Effector memory CD8-positive, alpha-beta T cell (primary cell): ENCODE measurements at regions not wholly inside any gene's neighbourhood (a gene's known extent, or its start where the extent isn't known, plus 50 kb on each side); places are given as distances from the start of the nearest gene placed in this dataset.
"Not testable (repeated sequence)": the region's sequence is repeated elsewhere in the genome, so short reads cannot be mapped to it uniquely, and the experiment has no call there.

ENCODE experiments used
- ATAC-seq: fragments of 150-1000 bp; cut with Tn5 transposase; replicated peaks from 2 replicates; pipeline ENCODE4 v1.10.0; 2021; ENCODE audit warnings: mild to moderate bottlenecking, moderate library complexity
- DNase-seq, 3 experiments: peaks; one replicate each; pipeline ENCODE4 v3.0.0; 2021
- H3K27ac Mint-ChIP-seq, 2 donors: one replicate each; pipeline ENCODE4 v1.8.0; 2022; ENCODE audit warnings: mild to moderate bottlenecking in 2 of 2, mixed read lengths in 2 of 2, moderate library complexity in 2 of 2
- H3K27me3 Mint-ChIP-seq, 2 donors: one replicate each; pipeline ENCODE4 v1.8.0; 2022; ENCODE audit warnings: mixed read lengths in 2 of 2
- H3K36me3 Mint-ChIP-seq: one replicate; pipeline ENCODE4 v1.8.0; 2022; ENCODE audit warnings: mild to moderate bottlenecking, moderate library complexity, mixed read lengths; ENCODE audit not compliant: insufficient read depth
- H3K4me1 Mint-ChIP-seq, 2 donors: one replicate each; pipeline ENCODE4 v1.8.0; 2022; ENCODE audit warnings: low read depth in 2 of 2, mixed read lengths in 2 of 2
- H3K4me3 Mint-ChIP-seq, 2 donors: one replicate each; pipeline ENCODE4 v1.8.0; 2022; ENCODE audit warnings: mild to moderate bottlenecking in 2 of 2, mixed read lengths in 2 of 2, moderate library complexity in 2 of 2
- H3K9me3 Mint-ChIP-seq, 2 donors: one replicate each; pipeline ENCODE4 v1.8.0; 2022; ENCODE audit warnings: mixed read lengths in 2 of 2

GRCh38 chr12:125343649-125344048, 278.4 kb downstream of the AACS start:
- Mint-ChIP-seq H3K9me3 (no peaks in the 10 kb centered on the region), H3K27me3 (peaks cover 24 to 42% of the 10 kb centered on the region in 2 donors), H3K27ac (no peak overlapping the region), H3K36me3 (no peaks in the 10 kb centered on the region), H3K4me3 (no peak overlapping the region), H3K4me1 (no peaks in the 10 kb centered on the region)
- ATAC-seq (no peak), DNase-seq (no peak)

- no peaks in the 10 kb centered on the region for H3K36me3 Mint-ChIP-seq
- no peaks in the 10 kb centered on the region for H3K4me1 Mint-ChIP-seq
- ATAC-seq: no peak
These were observed 281.1 kb downstream of the AACS start for GRCh38 chr12:125346362-125346761.

GRCh38 chr12:125351788-125352187, 286.6 kb downstream of the AACS start:
- ATAC-seq: no peak
- no peaks in the 10 kb centered on the region for H3K36me3 Mint-ChIP-seq
- peaks cover 21 to 42% of the 10 kb centered on the region in 2 donors for H3K27me3 Mint-ChIP-seq
- peaks cover 0 to 11% of the 10 kb centered on the region in 2 donors for H3K9me3 Mint-ChIP-seq
- DNase-seq: no peak
- H3K27ac Mint-ChIP-seq: no peak overlapping the region
- no peak overlapping the region for H3K4me3 Mint-ChIP-seq
- no peaks in the 10 kb centered on the region for H3K4me1 Mint-ChIP-seq

More at GRCh38 chr12:125346362-125346761, 281.1 kb downstream of the AACS start:
- H3K9me3 Mint-ChIP-seq: peaks cover 0 to 11% of the 10 kb centered on the region in 2 donors
- no peak for DNase-seq
- no peak overlapping the region for H3K27ac Mint-ChIP-seq
- no peak overlapping the region for H3K4me3 Mint-ChIP-seq
- H3K27me3 Mint-ChIP-seq: peaks cover 39 to 55% of the 10 kb centered on the region in 2 donors

- not testable (repeated sequence) for ATAC-seq, H3K36me3 Mint-ChIP-seq, H3K4me3 Mint-ChIP-seq, H3K27ac Mint-ChIP-seq, DNase-seq, H3K4me1 Mint-ChIP-seq
- Mint-ChIP-seq H3K27me3 (peaks cover 21 to 43% of the 10 kb centered on the region in 2 donors), H3K9me3 (peaks cover 0 to 11% of the 10 kb centered on the region in 2 donors)
These were observed 287.8 kb downstream of the AACS start for GRCh38 chr12:125353002-125353401.

GRCh38 chr12:125353871-125354270, 288.6 kb downstream of the AACS start:
- ATAC-seq (no peak), DNase-seq (no peak)
- H3K4me3 Mint-ChIP-seq: no peak overlapping the region
- no peaks in the 10 kb centered on the region for H3K4me1 Mint-ChIP-seq
- no peaks in the 10 kb centered on the region for H3K36me3 Mint-ChIP-seq
- H3K27me3 Mint-ChIP-seq: peaks cover 20 to 40% of the 10 kb centered on the region in 2 donors
- H3K9me3 Mint-ChIP-seq: peaks cover 0 to 11% of the 10 kb centered on the region in 2 donors
- H3K27ac Mint-ChIP-seq: no peak overlapping the region

GRCh38 chr12:125355614-125356013, 290.4 kb downstream of the AACS start:
- Mint-ChIP-seq H3K4me3 (no peak overlapping the region), H3K36me3 (no peaks in the 10 kb centered on the region), H3K27me3 (peaks cover 3 to 23% of the 10 kb centered on the region in 2 donors), H3K27ac (no peak overlapping the region), H3K4me1 (no peaks in the 10 kb centered on the region), H3K9me3 (peaks cover 0 to 1% of the 10 kb centered on the region in 2 donors)
- DNase-seq (no peak), ATAC-seq (no peak)

GRCh38 chr12:125356111-125356510, 290.9 kb downstream of the AACS start:
- no peak for ATAC-seq
- H3K9me3 Mint-ChIP-seq: no peaks in the 10 kb centered on the region
- H3K4me1 Mint-ChIP-seq: no peaks in the 10 kb centered on the region
- no peak for DNase-seq
- no peak overlapping the region for H3K27ac Mint-ChIP-seq
- no peak overlapping the region for H3K4me3 Mint-ChIP-seq
- H3K27me3 Mint-ChIP-seq: peaks cover 0 to 19% of the 10 kb centered on the region in 2 donors
- no peaks in the 10 kb centered on the region for H3K36me3 Mint-ChIP-seq

- H3K4me3 Mint-ChIP-seq: no peak overlapping the region
- no peaks in the 10 kb centered on the region for H3K36me3 Mint-ChIP-seq
- no peaks in the 10 kb centered on the region for H3K9me3 Mint-ChIP-seq
- peaks cover 0 to 18% of the 10 kb centered on the region in 2 donors for H3K27me3 Mint-ChIP-seq
- H3K4me1 Mint-ChIP-seq: no peaks in the 10 kb centered on the region
- ATAC-seq (no peak), DNase-seq (no peak)
- H3K27ac Mint-ChIP-seq: no peak overlapping the region
These were observed 292.3 kb downstream of the AACS start for GRCh38 chr12:125357561-125357960.

- no peak for ATAC-seq
These were observed 295.3 kb downstream of the AACS start for GRCh38 chr12:125360540-125360939.

GRCh38 chr12:125371033-125371432, 305.8 kb downstream of the AACS start:
- no peak for DNase-seq
- H3K4me3 Mint-ChIP-seq: no peak overlapping the region
- H3K27ac Mint-ChIP-seq: no peak overlapping the region
- peaks cover 23 to 32% of the 10 kb centered on the region in 2 donors for H3K27me3 Mint-ChIP-seq
- H3K9me3 Mint-ChIP-seq: peaks cover 4 to 5% of the 10 kb centered on the region in 2 donors
- H3K4me1 Mint-ChIP-seq: no peaks in the 10 kb centered on the region
- ATAC-seq: no peak
- H3K36me3 Mint-ChIP-seq: no peaks in the 10 kb centered on the region

More at GRCh38 chr12:125360540-125360939, 295.3 kb downstream of the AACS start:
- Mint-ChIP-seq H3K36me3 (no peaks in the 10 kb centered on the region), H3K27ac (no peak overlapping the region), H3K4me3 (no peak overlapping the region), H3K4me1 (no peaks in the 10 kb centered on the region), H3K9me3 (no peaks in the 10 kb centered on the region), H3K27me3 (peaks cover 0 to 5% of the 10 kb centered on the region in 2 donors)
- no peak for DNase-seq

- Mint-ChIP-seq H3K4me3 (no peak overlapping the region), H3K27ac (no peak overlapping the region), H3K27me3 (peaks cover 27 to 28% of the 10 kb centered on the region in 2 donors), H3K9me3 (peaks cover 2 to 5% of the 10 kb centered on the region in 2 donors), H3K4me1 (peaks cover 0 to 1% of the 10 kb centered on the region in 2 donors), H3K36me3 (no peaks in the 10 kb centered on the region)
- ATAC-seq (no peak), DNase-seq (no peak)
These were observed 306.9 kb downstream of the AACS start for GRCh38 chr12:125372085-125372484.

GRCh38 chr12:125373375-125373774, 308.1 kb downstream of the AACS start:
- DNase-seq (no peak), ATAC-seq (no peak)
- H3K4me1 Mint-ChIP-seq: peaks cover 0 to 1% of the 10 kb centered on the region in 2 donors
- no peaks in the 10 kb centered on the region for H3K36me3 Mint-ChIP-seq
- H3K9me3 Mint-ChIP-seq: peaks cover 0 to 5% of the 10 kb centered on the region in 2 donors
- no peak overlapping the region for H3K27ac Mint-ChIP-seq
- peaks cover 23 to 40% of the 10 kb centered on the region in 2 donors for H3K27me3 Mint-ChIP-seq
- H3K4me3 Mint-ChIP-seq: no peak overlapping the region

- Mint-ChIP-seq H3K4me3 (no peak overlapping the region), H3K36me3 (no peaks in the 10 kb centered on the region), H3K27me3 (peaks cover 13 to 28% of the 10 kb centered on the region in 2 donors), H3K9me3 (peaks cover 0 to 12% of the 10 kb centered on the region in 2 donors), H3K4me1 (peaks cover 0 to 1% of the 10 kb centered on the region in 2 donors), H3K27ac (no peak overlapping the region)
- DNase-seq (no peak), ATAC-seq (no peak)
These were observed 311.2 kb downstream of the AACS start for GRCh38 chr12:125376422-125376821.

- DNase-seq: no peak
- Mint-ChIP-seq H3K27me3 (peaks cover 13 to 33% of the 10 kb centered on the region in 2 donors), H3K4me3 (no peak overlapping the region), H3K4me1 (peaks cover 0 to 1% of the 10 kb centered on the region in 2 donors), H3K27ac (no peak overlapping the region), H3K9me3 (peaks cover 0 to 12% of the 10 kb centered on the region in 2 donors), H3K36me3 (no peaks in the 10 kb centered on the region)
- no peak for ATAC-seq
These were observed 311.9 kb downstream of the AACS start for GRCh38 chr12:125377093-125377492.
